ENCODE measurements at regions not wholly inside any gene's neighbourhood (a gene's known extent, or its start where the extent isn't known, plus 50 kb on each side); places are given as distances from the start of the nearest gene placed in this dataset.

- Histone ChIP-seq H3K4me2 (ENCODE audit: low read length) (no peak overlapping the region), H3K36me3 (ENCODE audit: control insufficient read depth, insufficient read depth, low read length) (no peaks in the 10 kb centered on the region), H3K79me2 (no peaks in the 10 kb centered on the region), H3K27ac (no peak overlapping the region), H3K9me3 (ENCODE audit: control insufficient read depth, low read length) (no peaks in the 10 kb centered on the region), H3K4me1 (no peaks in the 10 kb centered on the region), H2AFZ (no peak overlapping the region), H3K27me3 (ENCODE audit: control insufficient read depth, insufficient read depth, low read length) (no peaks in the 10 kb centered on the region), H3K4me3 (ENCODE audit: low read depth, low read length) (no peak overlapping the region), H3K9ac (no peak overlapping the region)
- TF ChIP-seq CTCF (IDR thresholded peaks at IDR 0.05), result no peak
Observed at GRCh38 chrX:92231391-92231790, 452.2 kb downstream of the PCDH11X start.

- H3K4me1 ChIP-seq, result no peaks in the 10 kb centered on the region
- H3K79me2 ChIP-seq, result no peaks in the 10 kb centered on the region
- H3K9ac ChIP-seq, result no peak overlapping the region
- no peak overlapping the region for H3K4me3 ChIP-seq (ENCODE audit: low read depth, low read length)
- no peak overlapping the region for H3K4me2 ChIP-seq (ENCODE audit: low read length)
- TF ChIP-seq CTCF (IDR thresholded peaks at IDR 0.05), result peak; percentile 34
- H2AFZ ChIP-seq, result no peak overlapping the region
- no peaks in the 10 kb centered on the region for H3K36me3 ChIP-seq (ENCODE audit: control insufficient read depth, insufficient read depth, low read length)
- no peak overlapping the region for H3K27ac ChIP-seq
- H3K27me3 ChIP-seq (ENCODE audit: control insufficient read depth, insufficient read depth, low read length), result no peaks in the 10 kb centered on the region
- no peaks in the 10 kb centered on the region for H3K9me3 ChIP-seq (ENCODE audit: control insufficient read depth, low read length)
Observed at GRCh38 chrX:92232182-92232581, 453.0 kb downstream of the PCDH11X start.

- Histone ChIP-seq H2AFZ (no peak overlapping the region), H3K27ac (no peak overlapping the region), H3K36me3 (ENCODE audit: control insufficient read depth, insufficient read depth, low read length) (no peaks in the 10 kb centered on the region), H3K27me3 (ENCODE audit: control insufficient read depth, insufficient read depth, low read length) (no peaks in the 10 kb centered on the region), H3K79me2 (no peaks in the 10 kb centered on the region), H3K4me1 (no peaks in the 10 kb centered on the region), H3K9me3 (ENCODE audit: control insufficient read depth, low read length) (no peaks in the 10 kb centered on the region), H3K4me2 (ENCODE audit: low read length) (no peak overlapping the region), H3K9ac (no peak overlapping the region), H3K4me3 (ENCODE audit: low read depth, low read length) (no peak overlapping the region)
- no peak for TF ChIP-seq CTCF (IDR thresholded peaks at IDR 0.05)
Observed at GRCh38 chrX:92241249-92241648, 462.1 kb downstream of the PCDH11X start.

DNA sequence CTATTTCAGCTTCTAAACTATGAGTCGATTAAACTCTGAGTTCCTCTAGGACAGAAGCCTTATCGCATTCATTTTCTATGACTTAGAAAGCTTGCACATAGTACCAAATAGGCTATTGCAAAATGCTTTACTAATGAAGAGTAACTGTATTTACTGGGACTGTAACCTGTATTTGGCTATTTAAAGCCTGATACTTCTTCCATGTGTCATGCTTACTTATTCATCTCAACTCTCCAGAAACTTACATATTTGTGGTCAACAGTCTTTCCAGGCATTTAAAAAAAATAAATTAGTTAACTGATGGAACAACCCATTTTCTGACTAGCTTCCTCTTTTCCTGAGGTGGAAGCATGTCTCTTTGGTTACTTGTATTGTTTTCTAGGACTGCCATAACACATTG is 467.9 kb downstream of the PCDH11X start:
- Histone ChIP-seq H3K4me1 (no peaks in the 10 kb centered on the region), H3K4me3 (ENCODE audit: low read depth, low read length) (no peak overlapping the region), H3K9ac (no peak overlapping the region), H2AFZ (no peak overlapping the region), H3K79me2 (no peaks in the 10 kb centered on the region), H3K36me3 (ENCODE audit: control insufficient read depth, insufficient read depth, low read length) (no peaks in the 10 kb centered on the region), H3K4me2 (ENCODE audit: low read length) (no peak overlapping the region), H3K27ac (no peak overlapping the region), H3K27me3 (ENCODE audit: control insufficient read depth, insufficient read depth, low read length) (no peaks in the 10 kb centered on the region), H3K9me3 (ENCODE audit: control insufficient read depth, low read length) (no peaks in the 10 kb centered on the region)
- no peak for TF ChIP-seq CTCF (IDR thresholded peaks at IDR 0.05)

GRCh38 chrX:92249125-92249524 is 469.9 kb downstream of the PCDH11X start:
- no peaks in the 10 kb centered on the region for H3K79me2 ChIP-seq
- H3K27me3 ChIP-seq (ENCODE audit: control insufficient read depth, insufficient read depth, low read length), result no peaks in the 10 kb centered on the region
- no peaks in the 10 kb centered on the region for H3K4me1 ChIP-seq
- H3K36me3 ChIP-seq (ENCODE audit: control insufficient read depth, insufficient read depth, low read length), result no peaks in the 10 kb centered on the region
- no peak overlapping the region for H3K4me2 ChIP-seq (ENCODE audit: low read length)
- no peak for TF ChIP-seq CTCF (IDR thresholded peaks at IDR 0.05)
- no peak overlapping the region for H3K27ac ChIP-seq
- H3K9me3 ChIP-seq (ENCODE audit: control insufficient read depth, low read length), result no peaks in the 10 kb centered on the region
- no peak overlapping the region for H3K4me3 ChIP-seq (ENCODE audit: low read depth, low read length)
- H3K9ac ChIP-seq, result no peak overlapping the region
- no peak overlapping the region for H2AFZ ChIP-seq
